OCI-LY1 (cell line): ENCODE measurements at regions not wholly inside any gene's neighbourhood (a gene's known extent, or its start where the extent isn't known, plus 50 kb on each side); places are given as distances from the start of the nearest gene placed in this dataset.

Experiments
- EZH2 ChIP-seq: fragments of 200-600 bp; sonication (generic), shearing (Covaris generic); IDR thresholded peaks from 2 replicates; pipeline ENCODE4 v1.8.0; 2017; ENCODE audit warnings: borderline replicate concordance, mixed run types, mild to moderate bottlenecking, antibody characterized with exemption, low read length, moderate library complexity, mixed read lengths
- TF ChIP-seq, protein P1 (sequence below): fragments of 200-600 bp; sonication (generic), shearing (Covaris generic); IDR thresholded peaks from 2 replicates; pipeline ENCODE4 v1.5.1; 2017; ENCODE audit warnings: mild to moderate bottlenecking, antibody characterized with exemption, low read length, moderate library complexity, mixed read lengths

DNA sequence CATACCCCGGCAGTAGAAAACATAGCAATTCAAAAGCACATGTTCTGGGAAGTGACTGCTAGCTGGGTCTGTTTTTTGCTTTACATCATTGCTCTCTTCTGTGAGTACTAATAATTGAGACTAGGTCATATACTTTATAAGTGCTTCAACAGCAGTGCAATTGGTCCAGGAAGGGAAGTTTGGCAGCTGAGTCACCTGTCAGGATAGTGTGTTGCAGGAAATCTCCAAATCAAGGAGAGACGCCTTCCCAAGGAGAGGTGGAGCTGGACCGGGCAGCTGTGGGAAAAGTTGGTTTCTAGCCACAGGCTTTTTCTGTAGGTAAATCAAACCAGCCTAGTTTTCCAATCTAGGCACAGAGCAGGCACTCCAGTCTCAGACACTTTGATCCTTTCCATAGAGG is 330.1 kb downstream of the ENC1 start:
- TF ChIP-seq, protein P1, sequence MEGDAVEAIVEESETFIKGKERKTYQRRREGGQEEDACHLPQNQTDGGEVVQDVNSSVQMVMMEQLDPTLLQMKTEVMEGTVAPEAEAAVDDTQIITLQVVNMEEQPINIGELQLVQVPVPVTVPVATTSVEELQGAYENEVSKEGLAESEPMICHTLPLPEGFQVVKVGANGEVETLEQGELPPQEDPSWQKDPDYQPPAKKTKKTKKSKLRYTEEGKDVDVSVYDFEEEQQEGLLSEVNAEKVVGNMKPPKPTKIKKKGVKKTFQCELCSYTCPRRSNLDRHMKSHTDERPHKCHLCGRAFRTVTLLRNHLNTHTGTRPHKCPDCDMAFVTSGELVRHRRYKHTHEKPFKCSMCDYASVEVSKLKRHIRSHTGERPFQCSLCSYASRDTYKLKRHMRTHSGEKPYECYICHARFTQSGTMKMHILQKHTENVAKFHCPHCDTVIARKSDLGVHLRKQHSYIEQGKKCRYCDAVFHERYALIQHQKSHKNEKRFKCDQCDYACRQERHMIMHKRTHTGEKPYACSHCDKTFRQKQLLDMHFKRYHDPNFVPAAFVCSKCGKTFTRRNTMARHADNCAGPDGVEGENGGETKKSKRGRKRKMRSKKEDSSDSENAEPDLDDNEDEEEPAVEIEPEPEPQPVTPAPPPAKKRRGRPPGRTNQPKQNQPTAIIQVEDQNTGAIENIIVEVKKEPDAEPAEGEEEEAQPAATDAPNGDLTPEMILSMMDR: no peak
- no peak for TF ChIP-seq EZH2
